CD8-positive, alpha-beta memory T cell (primary cell): ENCODE measurements at regions not wholly inside any gene's neighbourhood (a gene's known extent, or its start where the extent isn't known, plus 50 kb on each side); places are given as distances from the start of the nearest gene placed in this dataset.
"Not testable (repeated sequence)": the region's sequence is repeated elsewhere in the genome, so short reads cannot be mapped to it uniquely, and the experiment has no call there.

ENCODE experiments used
- CTCF ChIA-PET: fragments of 350-600 bp; sonication (Branson Sonifier 250); formaldehyde crosslinking; loops from one replicate; lab custom pipeline; 2021; ENCODE audit warnings: antibody characterized with exemption; lab: Charles Lee
- POLR2A ChIA-PET: fragments of 350-600 bp; sonication (Branson Sonifier 250); formaldehyde crosslinking; loops from one replicate; lab custom pipeline; 2021; ENCODE audit warnings: antibody characterized with exemption; lab: Charles Lee
- DNase-seq, 5 donors: peaks; one replicate each; pipeline versions ENCODE4 v3.0.0 to v3.0.0-alpha.2; 2020 to 2022; ENCODE audit warnings: mixed read lengths in 1 of 5
- H3K27ac ChIP-seq: one replicate; pipeline ENCODE4 v1.7.0; 2013; ENCODE audit warnings: low read depth, mild to moderate bottlenecking, low read length, moderate library complexity
- H3K27me3 ChIP-seq: 2 replicates; pipeline ENCODE4 v1.7.0; 2013; ENCODE audit warnings: low read length, mild to moderate bottlenecking; ENCODE audit not compliant: insufficient read depth, poor library complexity, severe bottlenecking
- H3K36me3 ChIP-seq: 2 replicates; pipeline ENCODE4 v1.7.0; 2013; ENCODE audit warnings: mild to moderate bottlenecking, low read length, moderate library complexity; ENCODE audit not compliant: insufficient read depth
- H3K4me1 ChIP-seq: 2 replicates; pipeline ENCODE4 v1.7.0; 2013; ENCODE audit warnings: mild to moderate bottlenecking, low read length, moderate library complexity; ENCODE audit not compliant: insufficient read depth
- H3K4me3 ChIP-seq: 2 replicates; pipeline ENCODE4 v1.7.0; 2013; ENCODE audit warnings: mild to moderate bottlenecking, low read length
- H3K9me3 ChIP-seq: 2 replicates; pipeline ENCODE4 v1.7.0; 2013; ENCODE audit warnings: mild to moderate bottlenecking, low read length
- H3K27ac Mint-ChIP-seq, 8 donors: one replicate each; pipeline ENCODE4 v1.8.0; 2020 to 2021; ENCODE audit warnings: mixed read lengths in 8 of 8, mild to moderate bottlenecking in 6 of 8, inconsistent platforms in 3 of 8, moderate library complexity in 3 of 8
- H3K27me3 Mint-ChIP-seq, 2 donors: one replicate each; pipeline ENCODE4 v1.8.0; 2020 to 2021; ENCODE audit warnings: mixed read lengths in 2 of 2, mild to moderate bottlenecking in 1 of 2, moderate library complexity in 1 of 2
- H3K36me3 Mint-ChIP-seq, 3 donors: one replicate each; pipeline ENCODE4 v1.8.0; 2020 to 2021; ENCODE audit warnings: mixed read lengths in 3 of 3, inconsistent platforms in 1 of 3, mild to moderate bottlenecking in 1 of 3
- H3K4me1 Mint-ChIP-seq, 3 donors: one replicate each; pipeline ENCODE4 v1.8.0; 2020 to 2021; ENCODE audit warnings: mixed read lengths in 3 of 3, inconsistent platforms in 1 of 3, mild to moderate bottlenecking in 1 of 3
- H3K4me3 Mint-ChIP-seq, 7 donors: one replicate each; pipeline ENCODE4 v1.8.0; 2020 to 2021; ENCODE audit warnings: mixed read lengths in 7 of 7, mild to moderate bottlenecking in 6 of 7, moderate library complexity in 4 of 7, inconsistent platforms in 2 of 7
- H3K9me3 Mint-ChIP-seq, 5 donors: one replicate each; pipeline ENCODE4 v1.8.0; 2020 to 2022; ENCODE audit warnings: mixed read lengths in 5 of 5, mild to moderate bottlenecking in 3 of 5, moderate library complexity in 2 of 5, inconsistent platforms in 1 of 5

DNA sequence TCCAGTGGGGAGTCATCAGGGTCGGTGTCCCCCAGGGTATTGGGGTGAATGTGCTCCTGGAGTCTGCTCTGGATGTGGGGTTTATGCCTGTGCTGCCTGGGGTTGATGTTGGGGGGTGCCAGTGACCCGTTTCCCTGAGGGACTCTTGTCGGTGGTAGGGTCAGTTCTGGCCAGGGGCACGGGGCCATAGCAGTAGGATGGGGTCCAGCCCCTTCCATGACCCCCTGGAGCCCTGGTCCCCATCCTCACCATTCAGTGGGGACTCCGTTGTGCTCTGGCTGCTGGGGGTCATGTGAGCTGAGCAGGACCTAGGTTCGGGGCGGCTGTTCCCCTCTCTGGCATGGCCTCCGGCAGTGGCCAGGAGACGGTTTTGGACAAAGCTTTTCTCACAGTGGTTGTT, 530.8 kb downstream of the GOLGA6L6 start:
- H3K4me3 Mint-ChIP-seq, H3K27me3 ChIP-seq, H3K27ac ChIP-seq, H3K36me3 Mint-ChIP-seq, POLR2A ChIA-PET, H3K27ac Mint-ChIP-seq, H3K27me3 Mint-ChIP-seq, CTCF ChIA-PET, H3K9me3 Mint-ChIP-seq, H3K4me1 Mint-ChIP-seq, H3K4me1 ChIP-seq, H3K9me3 ChIP-seq, DNase-seq, H3K36me3 ChIP-seq, H3K4me3 ChIP-seq: not testable (repeated sequence)

DNA sequence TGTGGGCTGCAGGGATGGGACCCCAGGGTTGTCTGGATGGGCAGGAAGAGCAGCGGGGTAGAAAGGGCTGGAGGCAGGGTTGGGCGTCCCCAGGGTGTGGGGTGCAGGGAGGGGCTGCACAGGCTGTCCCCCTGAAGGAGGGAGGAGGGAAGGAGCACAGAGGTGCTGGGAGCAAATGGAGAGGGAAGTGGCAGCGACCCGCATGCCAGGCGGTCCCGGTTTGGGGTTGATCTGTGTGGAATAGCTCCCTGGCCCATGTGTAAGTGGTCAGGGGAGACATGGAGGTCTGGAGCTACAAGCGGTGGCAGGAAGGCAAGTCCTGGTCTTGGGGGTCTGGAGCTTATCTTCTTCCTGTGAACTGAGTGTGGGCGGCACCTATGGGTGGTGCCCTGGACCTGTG, 532.0 kb downstream of the GOLGA6L6 start:
- POLR2A ChIA-PET, CTCF ChIA-PET, H3K27ac Mint-ChIP-seq, H3K4me3 ChIP-seq, H3K36me3 Mint-ChIP-seq, H3K27me3 Mint-ChIP-seq, H3K27ac ChIP-seq, H3K36me3 ChIP-seq, DNase-seq, H3K4me1 Mint-ChIP-seq, H3K9me3 Mint-ChIP-seq, H3K27me3 ChIP-seq, H3K4me1 ChIP-seq, H3K9me3 ChIP-seq, H3K4me3 Mint-ChIP-seq: not testable (repeated sequence)

DNA sequence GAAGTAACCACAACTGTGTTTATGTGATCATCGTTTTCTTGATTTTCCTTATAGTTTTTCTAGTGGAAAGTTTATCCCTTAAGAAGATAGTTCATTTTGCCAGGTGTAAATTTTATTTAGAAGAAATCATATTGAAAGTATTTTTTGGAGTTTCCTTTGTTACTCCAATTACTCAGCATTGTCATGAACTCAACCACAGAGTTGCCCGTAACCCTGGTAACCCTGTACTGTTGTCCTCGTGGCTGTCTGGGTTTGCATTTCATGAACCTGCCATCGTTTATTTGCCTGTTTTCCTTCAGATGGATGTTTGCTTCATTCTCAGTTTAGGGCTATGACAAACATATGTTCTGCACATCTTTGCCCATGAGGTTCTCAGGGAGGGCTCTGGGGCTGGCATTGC, 534.3 kb downstream of the GOLGA6L6 start:
- H3K4me3 ChIP-seq, H3K27ac Mint-ChIP-seq, DNase-seq, CTCF ChIA-PET, H3K36me3 Mint-ChIP-seq, H3K36me3 ChIP-seq, H3K4me1 ChIP-seq, H3K27ac ChIP-seq, POLR2A ChIA-PET, H3K4me3 Mint-ChIP-seq, H3K9me3 Mint-ChIP-seq, H3K4me1 Mint-ChIP-seq, H3K27me3 ChIP-seq, H3K27me3 Mint-ChIP-seq, H3K9me3 ChIP-seq: not testable (repeated sequence)

DNA sequence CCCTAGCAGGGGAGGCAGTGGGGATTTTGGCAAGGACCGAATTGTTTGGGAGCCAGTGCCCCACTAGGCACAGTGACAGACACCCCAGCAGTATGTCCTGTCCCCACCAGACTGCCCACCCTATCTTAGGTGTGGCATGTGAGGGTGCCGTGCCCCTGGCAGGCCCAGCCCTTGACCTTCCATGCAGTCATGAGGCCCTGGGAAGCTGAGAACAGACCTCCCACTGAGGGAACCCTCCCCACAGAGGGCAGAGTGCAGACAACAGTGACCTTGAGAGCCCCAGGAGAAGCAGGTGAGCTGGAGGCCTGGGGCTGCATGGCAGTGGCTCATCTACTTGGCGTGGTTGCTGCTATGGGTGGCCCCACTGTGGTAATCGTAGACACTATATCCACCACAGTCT, 538.1 kb downstream of the GOLGA6L6 start:
- H3K9me3 ChIP-seq, H3K4me3 ChIP-seq, CTCF ChIA-PET, H3K36me3 ChIP-seq, H3K4me1 ChIP-seq, H3K4me1 Mint-ChIP-seq, H3K4me3 Mint-ChIP-seq, H3K27ac ChIP-seq, H3K36me3 Mint-ChIP-seq, DNase-seq, H3K27me3 Mint-ChIP-seq, POLR2A ChIA-PET, H3K9me3 Mint-ChIP-seq, H3K27ac Mint-ChIP-seq, H3K27me3 ChIP-seq: not testable (repeated sequence)

DNA sequence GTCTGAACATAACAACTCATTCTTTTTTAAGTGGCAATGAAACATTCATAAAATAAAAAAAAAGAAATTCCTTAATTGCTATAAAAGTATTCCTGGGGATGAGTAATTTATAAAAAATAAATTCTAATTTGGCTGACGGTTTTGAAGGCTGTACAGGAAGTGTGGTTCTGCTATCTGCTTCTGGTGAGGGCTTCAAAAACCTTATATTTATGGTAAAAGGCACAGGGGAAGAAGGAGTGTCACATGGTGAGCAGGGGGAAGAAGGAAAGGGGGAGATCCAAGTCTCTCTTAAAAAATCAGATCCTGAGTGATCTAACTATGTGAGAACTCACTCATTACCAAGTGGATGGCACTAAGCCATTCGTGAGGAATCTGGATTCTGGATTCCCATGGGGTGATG, 539.0 kb downstream of the GOLGA6L6 start:
- H3K9me3 Mint-ChIP-seq, H3K36me3 Mint-ChIP-seq, H3K9me3 ChIP-seq, CTCF ChIA-PET, H3K4me3 Mint-ChIP-seq, H3K27me3 ChIP-seq, DNase-seq, H3K36me3 ChIP-seq, H3K4me1 Mint-ChIP-seq, H3K27me3 Mint-ChIP-seq, H3K4me1 ChIP-seq, H3K4me3 ChIP-seq, POLR2A ChIA-PET, H3K27ac ChIP-seq, H3K27ac Mint-ChIP-seq: not testable (repeated sequence)

DNA sequence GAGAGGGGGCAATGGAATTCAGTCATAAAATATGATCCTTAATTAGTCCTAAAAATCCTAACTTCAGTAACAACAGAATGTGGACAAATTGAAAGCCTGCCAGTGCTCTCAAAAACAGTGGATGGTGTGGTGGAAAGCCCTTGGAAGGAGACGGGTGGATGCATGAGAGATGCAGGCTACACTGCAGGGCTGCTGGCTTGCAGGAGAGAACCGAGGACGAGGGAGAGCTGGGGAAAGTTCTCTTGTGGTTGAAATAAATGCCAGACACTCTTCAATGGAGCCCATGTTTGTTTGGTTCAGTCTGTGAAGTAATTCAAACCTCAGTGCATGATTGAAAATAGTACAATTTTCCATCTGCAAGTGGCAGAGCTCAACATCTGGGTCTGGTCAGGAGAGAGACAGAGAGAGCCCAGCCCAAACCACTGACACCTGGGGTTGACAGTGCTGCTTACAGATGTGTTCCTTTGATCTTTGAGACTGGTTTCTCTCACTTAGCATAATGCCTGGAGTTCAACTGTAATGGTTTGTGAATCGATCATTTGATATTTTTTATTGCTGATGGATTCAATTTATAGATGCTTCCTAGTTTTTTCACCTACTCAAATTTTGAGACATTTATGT, 544.9 kb downstream of the GOLGA6L6 start:
- H3K27me3 ChIP-seq, H3K27ac Mint-ChIP-seq, DNase-seq, POLR2A ChIA-PET, H3K27ac ChIP-seq, H3K4me3 Mint-ChIP-seq, H3K9me3 ChIP-seq, CTCF ChIA-PET, H3K4me1 Mint-ChIP-seq, H3K4me3 ChIP-seq, H3K9me3 Mint-ChIP-seq, H3K36me3 ChIP-seq, H3K27me3 Mint-ChIP-seq, H3K36me3 Mint-ChIP-seq, H3K4me1 ChIP-seq: not testable (repeated sequence)

DNA sequence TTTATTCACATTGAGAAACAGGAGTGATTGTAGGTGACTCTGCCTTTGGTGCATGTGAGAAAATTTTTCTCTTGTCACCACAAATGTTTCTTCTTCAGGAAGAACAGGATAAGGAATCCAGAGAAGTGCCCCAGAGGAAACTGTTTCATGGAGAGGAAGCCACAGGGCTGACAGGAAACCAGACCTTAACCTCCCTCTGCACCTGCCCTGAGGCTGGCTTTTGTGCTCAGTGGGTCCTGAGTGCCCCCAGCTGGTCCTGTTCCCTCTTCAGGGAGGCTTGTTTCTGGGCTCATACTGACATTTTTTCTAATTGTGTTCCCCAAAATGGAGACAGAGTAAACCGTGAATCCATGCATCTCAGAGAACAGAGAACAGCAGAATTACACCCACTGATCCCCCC, 546.3 kb downstream of the GOLGA6L6 start:
- H3K9me3 Mint-ChIP-seq = peaks cover 0 to 13% (median 3%) of the 10 kb centered on the region in 5 donors
- H3K27ac ChIP-seq, H3K36me3 Mint-ChIP-seq, H3K36me3 ChIP-seq, H3K27me3 Mint-ChIP-seq, H3K4me3 Mint-ChIP-seq, POLR2A ChIA-PET, H3K9me3 ChIP-seq, H3K4me1 Mint-ChIP-seq, CTCF ChIA-PET, H3K4me1 ChIP-seq, H3K27me3 ChIP-seq, H3K4me3 ChIP-seq, DNase-seq, H3K27ac Mint-ChIP-seq: not testable (repeated sequence)

DNA sequence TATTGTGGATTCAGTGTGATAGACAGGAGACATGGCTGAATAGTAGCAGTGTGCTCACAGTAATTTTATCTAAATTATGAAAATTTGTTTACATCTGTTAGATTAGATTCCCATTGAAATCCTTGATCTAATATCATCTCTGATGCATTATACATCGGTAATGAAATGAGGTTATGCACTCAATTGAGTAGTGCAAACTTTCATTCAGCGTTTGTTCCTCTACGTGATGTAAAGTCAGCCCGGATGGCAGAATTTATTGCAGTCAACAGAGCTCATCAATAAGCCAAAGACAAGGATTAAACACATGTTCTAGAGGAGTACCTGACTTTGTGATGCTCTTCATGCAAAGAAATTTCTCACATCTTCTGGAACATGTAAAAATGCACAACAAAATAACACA, 549.2 kb downstream of the GOLGA6L6 start:
- Mint-ChIP-seq H3K4me1 (peaks cover 0 to 3% (median 0%) of the 10 kb centered on the region in 3 donors), H3K27me3 (no peaks in the 10 kb centered on the region), H3K27ac (no peak overlapping the region), H3K4me3 (no peak overlapping the region), H3K9me3 (peaks cover 0 to 17% (median 8%) of the 10 kb centered on the region in 5 donors), H3K36me3 (no peaks in the 10 kb centered on the region)
- no peak overlapping the region for H3K4me3 ChIP-seq
- no peaks in the 10 kb centered on the region for H3K27me3 ChIP-seq
- H3K9me3 ChIP-seq = no peaks in the 10 kb centered on the region
- POLR2A ChIA-PET = no interaction called here
- no peak for DNase-seq
- no peaks in the 10 kb centered on the region for H3K4me1 ChIP-seq
- CTCF ChIA-PET = no interaction called here
- H3K27ac ChIP-seq = no peak overlapping the region
- no peaks in the 10 kb centered on the region for H3K36me3 ChIP-seq

DNA sequence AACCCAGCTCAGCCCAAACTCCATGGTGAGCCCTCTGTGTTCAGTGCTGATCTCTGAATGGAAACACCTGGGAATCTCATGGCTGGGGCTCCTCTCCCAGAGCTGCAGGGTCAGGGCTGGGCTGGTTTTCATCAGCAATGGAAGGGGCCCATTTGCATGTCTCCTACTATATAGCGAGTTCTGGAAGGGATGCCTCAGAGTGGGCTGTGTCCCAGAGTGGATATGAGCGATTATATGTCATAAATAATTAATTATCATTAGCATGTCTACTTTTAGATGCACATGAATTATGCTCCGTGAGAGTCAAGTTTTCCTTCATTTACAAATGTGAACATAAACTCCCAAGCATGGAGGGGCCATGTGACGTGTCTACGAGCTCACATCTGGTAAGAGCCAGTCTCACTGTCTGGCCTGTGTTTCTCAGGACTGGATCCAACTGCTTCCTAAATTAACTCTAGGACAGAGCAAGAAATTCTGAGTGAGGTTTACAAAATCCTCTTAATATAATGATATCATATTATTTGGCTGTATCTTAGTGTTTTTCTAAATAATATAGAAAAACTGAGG, 553.4 kb downstream of the GOLGA6L6 start:
- Mint-ChIP-seq H3K4me1 (peaks cover 0 to 3% (median 0%) of the 10 kb centered on the region in 3 donors), H3K4me3 (no peak overlapping the region), H3K27me3 (no peaks in the 10 kb centered on the region), H3K27ac (no peak overlapping the region), H3K36me3 (no peaks in the 10 kb centered on the region), H3K9me3 (peaks cover 0 to 23% (median 9%) of the 10 kb centered on the region in 5 donors)
- H3K27me3 ChIP-seq = no peaks in the 10 kb centered on the region
- no peak overlapping the region for H3K4me3 ChIP-seq
- no peaks in the 10 kb centered on the region for H3K4me1 ChIP-seq
- CTCF ChIA-PET = no interaction called here
- H3K9me3 ChIP-seq = no peaks in the 10 kb centered on the region
- no peaks in the 10 kb centered on the region for H3K36me3 ChIP-seq
- no peak for DNase-seq
- POLR2A ChIA-PET = no interaction called here
- no peak overlapping the region for H3K27ac ChIP-seq
